Fibroblast of skin of right biceps (primary cell): ENCODE measurements at regions not wholly inside any gene's neighbourhood (a gene's known extent, or its start where the extent isn't known, plus 50 kb on each side); places are given as distances from the start of the nearest gene placed in this dataset.

Experiments used
- DNase-seq: peaks from one replicate; pipeline ENCODE4 v3.0.0-alpha.2; 2013

DNA sequence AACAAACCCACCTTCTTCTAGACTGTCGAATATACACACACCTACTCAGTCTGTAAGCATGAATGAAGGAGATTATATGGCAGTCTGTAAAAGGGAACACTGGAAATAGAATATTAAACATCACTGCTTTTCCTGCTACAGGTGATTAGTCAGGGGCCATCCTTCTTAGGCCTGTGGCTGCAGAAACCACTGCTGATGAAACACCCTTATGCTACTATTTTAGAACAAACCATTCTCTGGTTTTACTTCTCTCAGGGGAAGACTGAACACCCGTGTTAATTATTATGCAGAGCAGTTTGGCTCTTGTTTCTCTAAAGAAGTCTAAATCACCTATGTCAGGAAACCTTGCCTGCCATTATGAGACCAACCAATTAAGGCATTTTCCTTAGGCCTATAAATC is 351.1 kb upstream of the KLF6 start:
- no peak for DNase-seq

DNA sequence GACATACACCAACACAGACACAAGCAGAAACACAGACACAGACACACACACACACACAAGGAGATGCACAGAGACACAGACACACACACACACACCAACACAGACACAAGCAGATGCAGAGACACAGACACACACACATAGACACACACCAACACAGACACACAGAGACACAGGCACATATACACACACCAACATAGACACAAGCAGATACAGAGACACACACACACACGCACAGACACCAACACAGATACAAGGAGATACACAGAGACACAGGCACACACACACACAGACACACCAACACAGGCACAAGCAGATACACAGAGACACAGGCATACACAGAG is 347.2 kb upstream of the KLF6 start:
- no peak for DNase-seq

DNA sequence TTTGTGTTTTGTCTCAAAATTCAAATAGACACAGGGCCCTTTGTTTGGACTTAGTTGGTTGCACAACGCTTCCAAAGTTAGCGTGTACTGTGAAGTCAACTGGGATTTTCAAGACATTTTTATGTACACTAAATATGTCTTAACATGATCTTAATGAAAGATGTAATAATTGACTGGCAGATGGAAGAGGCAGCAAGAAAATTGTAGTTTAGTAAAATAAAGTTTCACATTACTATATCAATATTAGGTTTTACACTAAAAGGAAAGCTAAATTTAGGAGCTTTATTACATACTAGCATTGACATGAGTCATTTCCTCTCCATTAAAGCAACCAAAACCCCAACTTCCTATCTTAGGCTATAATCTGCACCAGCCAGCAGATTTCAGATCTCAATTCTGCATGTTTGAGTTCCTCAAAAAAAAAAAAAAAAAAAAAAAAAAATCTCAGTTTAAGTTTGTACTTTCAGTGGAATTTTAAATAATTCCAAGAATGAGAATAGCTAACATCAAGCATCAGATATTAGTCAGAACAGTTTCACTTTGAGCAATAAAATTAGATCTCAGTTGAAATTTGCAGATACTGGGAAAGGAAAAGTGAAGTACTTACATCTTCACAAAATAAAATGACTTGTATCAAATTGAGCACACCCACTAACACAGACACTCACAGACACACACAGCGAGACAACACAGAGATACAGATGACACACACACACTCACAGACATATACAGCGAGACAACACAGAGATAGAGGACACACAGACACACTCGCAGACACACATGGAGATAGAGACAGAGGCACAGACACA is 346.6 kb upstream of the KLF6 start:
- DNase-seq, result peak; percentile 96

DNA sequence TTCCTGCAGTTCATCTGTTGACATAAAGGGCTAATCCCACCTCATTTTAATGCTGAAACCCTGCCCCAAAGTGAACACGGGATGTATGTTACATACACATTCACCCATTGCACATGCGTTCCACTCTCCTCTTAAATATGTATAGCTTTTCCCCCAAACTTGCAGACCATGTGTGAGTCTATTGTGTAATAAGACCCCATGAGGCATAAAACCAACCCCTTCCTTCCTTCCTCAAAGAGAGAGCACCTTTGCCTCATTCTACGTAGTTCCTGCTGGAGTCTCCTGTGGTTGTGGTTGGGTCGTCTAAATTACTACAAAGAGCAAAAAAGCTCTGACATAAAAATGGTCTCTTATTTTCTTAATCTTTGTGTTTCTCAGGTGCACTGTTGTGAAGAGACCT is 345.7 kb upstream of the KLF6 start:
- no peak for DNase-seq

DNA sequence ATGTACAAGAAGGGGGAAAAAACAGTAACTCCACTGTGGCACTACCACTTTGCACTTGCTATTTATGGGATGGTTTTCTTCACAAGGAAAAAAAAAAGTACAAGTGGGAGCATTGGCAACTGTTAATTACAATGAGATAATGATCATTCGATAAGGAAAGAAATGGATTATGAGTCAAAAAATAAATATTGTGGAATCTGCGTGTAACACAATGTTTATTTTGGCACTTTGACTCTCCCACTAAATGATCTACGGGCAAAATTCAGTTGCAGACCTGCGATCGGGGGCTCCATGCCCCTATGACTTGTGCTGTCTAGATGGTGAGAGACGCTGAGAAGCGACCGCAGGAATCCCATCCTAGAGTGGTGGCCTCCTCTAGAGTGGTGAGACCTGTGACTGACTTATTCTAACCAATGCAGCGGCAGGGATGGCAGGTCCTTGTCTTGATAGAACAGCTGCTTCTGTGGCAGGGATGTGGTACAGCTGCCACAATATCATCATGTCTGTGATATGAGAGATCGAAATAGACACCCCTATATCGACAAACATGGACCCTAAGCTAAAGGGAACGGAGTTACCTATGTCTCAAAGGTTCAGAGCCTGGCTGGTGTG is 345.0 kb upstream of the KLF6 start:
- DNase-seq, result peak; percentile 5

DNA sequence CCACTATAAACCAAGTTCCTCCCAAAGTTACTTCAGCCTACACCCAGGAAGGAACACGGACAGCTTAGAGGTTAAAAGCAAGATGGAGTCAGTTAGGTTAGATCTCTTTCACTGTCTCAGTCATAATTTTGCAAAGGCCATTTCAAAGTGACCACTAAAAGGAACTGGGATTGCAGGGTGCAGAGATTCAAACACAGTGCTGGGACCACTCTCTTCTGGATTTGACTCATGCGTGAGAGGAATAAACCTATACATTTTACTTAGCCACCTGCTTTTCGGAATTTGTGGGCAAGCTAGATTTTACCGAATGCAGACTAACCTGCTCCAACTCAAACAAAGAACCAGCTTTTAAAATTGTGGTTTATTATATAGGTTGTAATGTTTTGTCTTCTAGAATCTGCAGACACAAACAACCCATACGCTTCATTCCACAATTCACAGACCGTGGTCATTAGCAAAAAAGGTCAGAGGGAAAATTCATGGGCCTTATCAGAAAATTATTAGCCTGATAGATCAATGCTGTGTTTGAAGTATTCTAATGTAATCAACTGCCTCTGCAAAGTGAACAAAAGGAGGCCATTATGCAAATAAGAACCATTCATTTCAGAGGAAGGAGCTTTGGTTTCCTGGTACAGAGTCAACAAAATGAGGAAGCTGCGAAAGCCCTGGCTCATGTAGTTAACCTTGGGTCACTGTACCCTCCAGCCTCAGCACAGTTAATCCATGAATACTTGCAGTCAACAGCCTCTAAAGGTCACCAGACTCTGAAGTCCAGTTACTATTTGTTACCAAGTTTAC is 342.7 kb upstream of the KLF6 start:
- DNase-seq, result no peak

DNA sequence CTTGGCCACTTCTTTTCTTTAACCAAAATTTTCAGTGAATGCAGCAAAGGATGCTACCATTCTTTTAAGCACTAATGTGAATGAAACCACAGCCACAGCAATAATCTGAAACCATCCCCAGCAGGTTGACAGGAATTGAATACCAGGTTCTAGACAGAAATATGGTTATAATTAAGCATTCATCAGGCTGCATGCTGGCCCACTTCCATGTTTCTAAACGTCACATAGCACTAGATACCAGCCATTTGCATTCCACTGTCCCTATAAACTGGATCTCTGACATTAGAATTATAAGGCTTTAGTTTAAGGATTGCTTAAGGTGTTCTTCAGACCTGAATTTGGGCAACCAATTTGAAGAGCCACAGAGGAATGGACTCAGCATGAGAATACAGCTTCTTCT is 340.8 kb upstream of the KLF6 start:
- peak; percentile 52 for DNase-seq

DNA sequence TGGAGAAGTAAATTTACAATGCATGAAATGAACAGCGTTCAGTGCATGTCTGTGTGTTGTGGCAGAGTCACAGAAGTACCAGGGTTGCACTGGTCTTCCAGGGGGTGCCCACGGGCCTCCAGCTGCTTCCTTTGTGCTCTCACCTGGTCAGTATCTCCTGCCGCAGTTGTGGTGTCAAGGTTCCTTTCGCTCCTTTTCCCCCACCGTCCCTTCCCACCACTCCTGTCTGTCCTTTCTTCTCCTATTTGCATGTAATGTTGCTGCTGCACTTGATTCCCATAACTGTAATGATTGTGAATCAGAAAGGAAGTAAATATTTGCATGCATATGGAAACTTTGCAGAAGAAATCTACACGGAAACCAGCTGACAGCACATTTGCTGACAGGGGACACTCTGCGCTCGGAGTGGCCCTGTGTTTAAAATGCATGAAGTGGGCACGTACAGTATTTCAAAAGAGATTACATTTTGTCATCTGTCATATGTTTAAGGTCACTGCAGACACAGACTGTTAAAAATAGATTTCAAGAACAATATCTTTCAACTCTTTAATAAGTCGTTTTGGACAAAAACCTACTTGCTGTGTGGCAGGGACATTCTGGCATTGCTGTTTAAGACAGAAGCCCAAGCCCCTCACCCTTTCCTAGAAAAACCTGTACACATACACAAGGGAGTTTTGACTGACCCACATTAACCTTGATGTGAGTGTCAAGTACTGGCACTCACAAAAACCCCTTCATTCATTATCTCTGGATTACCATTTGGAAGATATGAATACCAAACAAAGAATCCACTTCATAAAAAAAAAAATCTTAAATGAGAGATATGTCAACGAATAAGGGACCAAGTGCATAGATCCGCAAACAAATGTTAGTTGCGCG is 336.7 kb upstream of the KLF6 start:
- DNase-seq, result no peak

DNA sequence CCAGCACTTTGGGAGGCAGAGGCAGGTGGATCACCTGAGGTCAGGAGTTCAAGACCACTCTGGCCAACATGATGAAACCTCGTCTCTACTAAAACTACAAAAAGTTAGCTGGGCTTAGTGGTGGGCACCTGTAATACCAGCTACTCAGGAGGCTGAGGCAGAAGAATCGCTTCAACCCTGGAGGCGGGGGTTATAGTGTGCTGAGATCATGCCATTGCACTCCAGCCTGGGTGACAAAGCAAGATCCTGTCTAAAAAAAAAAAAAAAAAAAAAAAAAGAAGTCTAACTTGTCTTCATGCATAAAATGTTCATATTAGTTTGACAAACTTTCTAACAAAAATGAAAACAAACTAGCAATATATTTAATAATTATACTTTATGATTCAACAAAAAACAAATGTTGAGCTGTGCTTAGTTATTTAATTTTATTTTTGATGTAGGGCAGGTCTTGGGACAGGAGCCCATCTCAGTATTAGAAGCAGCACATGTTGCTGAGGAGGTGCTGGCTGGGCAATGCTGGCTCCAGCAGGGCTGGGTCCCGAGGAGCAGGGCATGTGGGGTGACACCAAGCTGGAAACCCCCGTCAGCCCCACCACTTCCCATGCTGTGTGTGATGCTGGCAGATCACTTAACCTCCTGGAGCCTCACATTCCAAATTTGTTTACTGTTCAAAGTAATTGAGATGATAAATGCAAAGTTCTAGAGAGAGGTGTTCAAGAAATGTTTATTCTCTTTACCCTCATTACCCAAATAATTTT is 335.3 kb upstream of the KLF6 start:
- no peak for DNase-seq

DNA sequence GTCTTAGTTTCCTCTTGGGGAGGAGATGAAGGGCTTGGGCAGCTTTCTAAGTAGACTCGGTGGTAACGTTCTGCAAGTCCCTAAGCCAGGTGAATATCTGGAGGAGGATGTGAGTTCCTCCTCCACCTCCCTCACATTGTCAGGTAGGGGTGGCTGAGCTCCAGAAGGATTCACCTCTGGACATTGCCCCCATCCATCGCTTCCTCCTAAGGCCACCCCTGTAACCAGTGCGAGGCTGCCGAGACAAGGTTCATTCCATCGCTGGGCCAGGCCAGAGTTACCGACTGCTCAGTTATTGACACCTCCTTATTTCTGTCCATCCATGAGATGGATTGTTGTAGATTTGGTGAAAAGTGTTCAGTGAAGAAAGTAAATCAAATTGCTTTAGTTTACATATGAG is 334.1 kb upstream of the KLF6 start:
- DNase-seq, result no peak

DNA sequence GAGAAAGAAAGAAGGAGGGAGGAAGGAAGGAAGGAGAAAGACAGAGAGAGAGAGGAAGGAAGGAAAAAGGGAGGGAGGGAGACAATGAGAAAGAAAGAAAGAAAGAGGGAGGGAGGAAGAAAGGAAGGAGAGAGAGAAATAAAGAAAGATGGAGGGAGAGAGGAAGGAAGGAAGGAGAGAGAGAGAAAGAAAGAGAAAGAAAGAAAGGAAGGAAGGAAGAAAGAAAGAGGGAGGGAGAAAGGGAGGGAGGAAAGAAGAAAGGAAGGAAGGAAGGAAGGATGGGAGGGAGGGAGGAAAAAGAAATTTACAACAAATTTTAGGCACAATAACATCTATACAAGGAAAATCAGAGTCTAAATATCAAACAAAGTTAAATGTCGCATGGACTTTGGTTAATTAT is 332.6 kb upstream of the KLF6 start:
- no peak for DNase-seq

DNA sequence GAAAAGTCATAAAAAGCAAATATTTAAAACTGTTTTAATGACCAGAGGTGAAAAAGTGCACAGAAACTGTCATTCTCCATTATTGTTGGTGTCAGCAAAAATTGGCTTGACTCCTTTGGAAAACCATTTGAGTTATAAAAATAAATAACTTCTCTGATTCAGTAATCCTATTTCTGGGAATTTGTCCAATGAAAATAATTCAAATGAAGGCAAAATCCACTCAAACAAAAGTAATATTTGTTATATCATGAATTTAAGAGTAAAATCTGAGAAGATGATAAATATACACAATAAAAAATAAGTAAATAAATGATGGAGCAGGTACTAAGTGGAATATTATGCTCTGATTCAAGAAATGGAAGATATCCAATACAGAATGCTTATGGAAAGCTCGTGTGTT is 326.6 kb upstream of the KLF6 start:
- DNase-seq, result peak; percentile 58

DNA sequence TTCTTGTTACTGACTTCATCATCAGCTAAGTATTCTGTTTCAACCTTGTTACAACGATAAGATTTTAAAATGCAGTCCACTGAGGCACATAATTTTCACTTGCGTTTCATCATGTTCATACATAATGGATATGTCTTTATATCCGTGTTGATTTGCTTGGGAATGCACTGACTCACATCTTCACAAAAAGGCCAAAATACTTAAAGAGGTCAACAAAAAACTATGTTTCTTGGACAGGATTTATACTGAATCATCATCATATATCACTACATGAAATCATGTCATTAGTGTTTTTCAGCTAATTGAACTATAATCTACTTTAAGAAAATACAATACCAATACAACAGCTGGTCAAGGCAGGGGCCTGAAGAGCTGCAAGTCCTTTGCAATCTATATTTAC is 324.5 kb upstream of the KLF6 start:
- peak; percentile 80 for DNase-seq

DNA sequence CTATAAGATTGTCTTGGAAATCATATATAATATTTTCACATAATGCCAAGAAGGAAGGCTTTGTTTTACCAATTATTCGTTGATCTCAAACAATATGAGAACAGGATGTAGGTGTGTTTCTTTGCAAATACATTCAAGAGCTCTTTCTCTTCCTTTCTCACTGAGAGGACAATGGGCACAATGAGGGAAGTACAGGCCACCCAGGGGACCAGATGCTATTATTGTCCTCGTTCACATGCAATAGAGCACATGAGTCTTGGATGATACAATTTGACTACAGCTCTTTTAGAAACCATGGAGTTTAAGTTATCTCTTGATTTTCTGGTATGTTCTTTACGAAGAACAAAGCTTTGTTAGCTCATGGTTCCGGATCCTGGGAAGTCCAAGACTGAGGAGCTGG is 323.7 kb upstream of the KLF6 start:
- DNase-seq, result no peak

DNA sequence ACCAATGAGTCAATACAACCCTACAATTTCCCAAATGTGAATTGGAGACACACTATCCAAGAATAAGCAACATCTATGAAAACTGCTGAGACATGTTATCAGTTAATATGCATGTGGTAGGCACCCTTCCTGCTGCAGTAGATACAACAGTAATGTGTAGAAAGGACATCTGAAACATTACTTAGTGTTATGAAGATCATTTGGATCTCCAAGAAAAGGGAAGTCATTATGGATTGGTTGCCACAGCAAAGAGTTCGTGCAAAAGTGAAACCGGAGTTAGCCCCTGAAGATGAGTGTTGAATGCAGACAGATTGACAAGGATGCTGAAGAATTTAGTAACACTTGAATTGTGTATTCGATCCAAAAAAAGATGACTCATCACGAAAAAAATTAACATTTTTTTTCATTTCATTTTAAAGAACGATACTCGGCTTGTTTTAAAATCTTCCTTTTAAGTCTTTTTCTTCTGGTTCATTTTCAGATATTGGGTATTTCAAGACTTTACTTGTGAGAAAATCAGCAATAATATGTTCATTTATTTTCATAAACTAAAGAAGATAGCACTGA is 322.4 kb upstream of the KLF6 start:
- DNase-seq, result no peak

DNA sequence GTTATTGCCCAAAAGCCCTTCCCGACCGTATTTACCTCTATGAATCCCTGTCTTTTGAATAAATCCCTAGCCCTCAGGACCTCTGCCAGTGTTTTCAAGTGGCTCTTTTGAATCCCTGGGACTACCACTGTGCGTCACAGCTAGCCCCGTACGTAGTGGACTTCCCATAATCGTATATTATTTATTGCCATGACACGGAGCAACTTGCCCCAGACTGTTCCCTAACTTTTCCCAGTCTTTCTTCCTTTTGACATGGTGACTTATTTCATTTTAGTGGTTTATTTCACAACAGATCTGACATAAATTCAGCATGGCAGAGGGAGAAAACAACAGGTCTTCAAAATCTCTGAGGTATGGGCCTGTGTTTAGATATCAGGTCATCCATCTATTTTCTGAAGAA is 318.6 kb upstream of the KLF6 start:
- no peak for DNase-seq

DNA sequence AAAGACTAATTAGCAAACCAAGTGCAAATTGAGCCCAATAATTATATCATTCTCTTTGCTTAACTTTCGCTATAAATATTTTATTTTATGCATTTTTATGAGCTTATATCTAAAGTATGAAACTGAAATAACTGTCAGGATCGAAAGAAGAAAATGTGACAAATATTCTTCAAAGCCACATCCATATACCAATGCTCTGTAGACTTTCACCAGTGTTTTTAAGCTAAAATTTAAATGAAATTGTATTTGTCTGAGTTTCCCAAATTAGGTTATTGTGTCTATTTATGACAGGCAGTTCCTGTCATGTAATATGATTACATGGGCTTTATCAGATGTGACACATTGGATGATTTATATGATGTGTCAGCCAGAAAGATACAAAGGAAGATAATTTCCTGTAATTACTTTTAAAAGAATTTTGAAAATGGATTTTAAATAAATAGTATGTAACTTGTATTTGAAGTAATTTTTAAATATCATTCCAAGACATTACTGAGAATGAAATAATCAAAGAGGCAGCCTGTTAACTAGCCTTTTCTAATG is 317.9 kb upstream of the KLF6 start:
- no peak for DNase-seq

DNA sequence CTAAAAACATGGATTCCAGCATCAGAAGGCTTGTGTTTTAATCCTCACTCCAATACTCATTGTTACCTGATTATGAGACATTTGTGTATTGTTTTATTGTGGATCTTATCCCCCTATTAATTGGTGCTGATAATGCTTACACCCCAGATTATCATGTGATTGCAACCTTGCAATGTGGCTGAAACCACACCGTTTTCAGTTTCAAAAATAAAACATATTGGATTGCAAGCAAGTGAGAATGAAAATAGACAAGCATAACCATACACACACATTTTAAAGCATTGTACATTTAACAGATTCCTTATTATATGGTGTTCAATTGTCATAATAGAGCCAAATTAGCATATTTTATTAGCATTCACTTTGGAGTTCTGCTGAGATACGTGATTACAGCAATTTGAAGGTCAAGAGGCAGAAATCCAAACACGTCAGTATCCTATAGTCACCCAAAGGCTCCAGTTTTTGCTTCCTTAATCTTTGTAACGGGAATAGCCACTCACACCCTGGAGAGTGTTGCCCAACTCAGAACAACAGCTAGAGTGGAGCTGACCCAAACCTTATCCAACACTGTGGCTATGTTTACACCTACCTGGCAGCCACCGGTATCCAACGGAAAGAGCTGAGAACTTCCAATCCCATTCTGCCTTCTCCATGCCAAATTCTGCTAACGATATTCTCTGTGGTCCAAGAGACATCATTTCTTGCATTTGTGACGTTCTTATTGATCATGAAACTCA is 317.1 kb upstream of the KLF6 start:
- DNase-seq, result no peak

DNA sequence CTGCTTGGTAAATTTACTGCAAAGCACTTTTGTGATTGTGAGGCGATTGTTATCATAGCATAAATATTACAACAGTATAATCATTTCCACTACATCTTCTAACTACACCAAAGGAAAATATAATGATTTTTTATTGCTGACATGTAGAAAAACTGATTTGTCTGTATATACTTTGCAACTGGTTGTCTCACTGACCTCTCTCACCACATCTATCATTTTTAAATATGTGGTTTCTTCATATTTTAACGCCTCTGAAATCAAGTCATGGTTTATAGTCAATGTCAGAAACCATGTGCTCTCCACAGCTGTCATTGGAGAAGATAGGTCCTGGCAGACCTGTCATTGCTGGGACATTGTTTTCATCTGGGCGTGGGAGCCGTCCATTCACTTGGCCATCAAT is 315.4 kb upstream of the KLF6 start:
- DNase-seq, result no peak

DNA sequence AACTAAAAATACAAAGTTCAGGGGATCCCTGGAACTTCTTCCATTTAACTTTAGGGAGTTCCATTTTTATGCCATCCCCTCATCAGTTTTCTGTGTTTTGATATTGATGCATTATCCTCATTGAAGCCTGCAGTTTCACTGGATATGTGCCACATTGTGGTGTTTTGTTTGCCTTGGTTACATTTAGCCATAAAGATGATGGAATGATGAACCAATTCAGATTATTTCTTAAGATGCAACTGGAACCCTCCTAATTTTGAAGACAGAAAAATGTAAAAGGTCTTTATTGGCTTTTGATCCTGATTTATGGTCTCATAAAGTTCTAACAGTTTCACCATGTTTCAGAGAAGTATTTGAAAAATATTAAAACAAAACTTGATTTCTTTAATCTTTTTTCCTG is 314.2 kb upstream of the KLF6 start:
- no peak for DNase-seq
